ENCODE measurements at regions not wholly inside any gene's neighbourhood (a gene's known extent, or its start where the extent isn't known, plus 50 kb on each side); places are given as distances from the start of the nearest gene placed in this dataset.

GRCh38 chr3:72382460-72382859 lies 465.8 kb downstream of the SHQ1 start:
- Mint-ChIP-seq H3K27me3 (no peaks in the 10 kb centered on the region), H3K9me3 (no peaks in the 10 kb centered on the region), H3K27ac (no peak overlapping the region), H3K4me1 (peaks cover 67% of the 10 kb centered on the region), H3K4me3 (no peak overlapping the region), H3K36me3 (ENCODE audit: low read depth) (peaks cover 19% of the 10 kb centered on the region)
- no peak for DNase-seq
- POLR2A ChIA-PET = no interaction called here
- intact Hi-C loops (cut with micrococcal nuclease) = no loop called here
- CTCF ChIA-PET = no interaction called here
- no peak for ATAC-seq (ENCODE audit: low read depth)
- TF ChIP-seq CTCF (IDR thresholded peaks at IDR 0.05) = no peak

GRCh38 chr3:72381584-72381983 lies 466.7 kb downstream of the SHQ1 start:
- no peak overlapping the region for H3K4me3 Mint-ChIP-seq
- no peak for TF ChIP-seq CTCF (IDR thresholded peaks at IDR 0.05)
- ChIA-PET CTCF (no interaction called here), POLR2A (no interaction called here)
- H3K36me3 Mint-ChIP-seq (ENCODE audit: low read depth) = peaks cover 26% of the 10 kb centered on the region
- DNase-seq (no peak), ATAC-seq (ENCODE audit: low read depth) (no peak)
- H3K4me1 Mint-ChIP-seq = peaks cover 67% of the 10 kb centered on the region
- intact Hi-C loops (cut with micrococcal nuclease) = no loop called here
- H3K27me3 Mint-ChIP-seq = no peaks in the 10 kb centered on the region
- no peaks in the 10 kb centered on the region for H3K9me3 Mint-ChIP-seq
- no peak overlapping the region for H3K27ac Mint-ChIP-seq

DNA sequence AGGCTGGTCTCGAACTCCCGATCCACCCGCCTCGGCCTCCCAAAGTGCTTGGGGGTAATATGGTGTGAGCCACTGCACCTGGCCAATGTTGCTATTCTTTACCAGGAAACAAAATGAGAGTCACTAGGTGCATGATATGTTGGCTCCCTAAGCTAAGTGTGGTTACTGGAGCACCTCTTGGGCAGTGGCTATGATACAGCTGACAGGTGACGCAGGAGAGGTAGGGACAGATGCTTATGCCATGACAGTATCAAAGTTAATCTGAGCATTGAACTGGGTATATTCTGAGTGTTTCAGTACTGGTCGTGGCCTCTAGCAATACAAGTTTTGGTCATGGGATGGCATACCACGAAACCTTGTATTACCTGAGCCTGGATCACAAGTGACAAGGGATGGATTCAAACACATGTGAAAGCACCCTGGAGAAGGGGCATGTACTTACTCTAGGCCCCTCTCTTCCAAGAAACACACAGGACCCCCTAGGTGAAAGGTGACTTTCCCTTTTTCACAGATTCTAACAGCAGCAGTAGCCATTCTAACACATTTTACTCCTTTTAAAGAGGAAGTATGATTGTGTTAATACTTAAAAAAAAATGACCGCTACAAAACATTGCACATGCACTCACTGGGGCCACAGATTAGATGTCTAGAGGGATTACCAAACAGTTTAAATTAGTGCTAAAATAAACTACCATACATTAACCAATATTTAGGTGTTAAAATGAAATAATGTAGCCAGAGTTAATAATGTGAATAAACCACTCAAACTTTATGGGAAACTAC lies 467.3 kb downstream of the SHQ1 start:
- Mint-ChIP-seq H3K27me3 (no peaks in the 10 kb centered on the region), H3K27ac (no peak overlapping the region), H3K9me3 (no peaks in the 10 kb centered on the region), H3K4me1 (peaks cover 66% of the 10 kb centered on the region), H3K4me3 (no peak overlapping the region), H3K36me3 (ENCODE audit: low read depth) (peaks cover 28% of the 10 kb centered on the region)
- CTCF ChIA-PET = no interaction called here
- ATAC-seq (ENCODE audit: low read depth) = no peak
- DNase-seq = no peak
- intact Hi-C loops (cut with micrococcal nuclease) = no loop called here
- no peak for TF ChIP-seq CTCF (IDR thresholded peaks at IDR 0.05)
- POLR2A ChIA-PET = no interaction called here

DNA sequence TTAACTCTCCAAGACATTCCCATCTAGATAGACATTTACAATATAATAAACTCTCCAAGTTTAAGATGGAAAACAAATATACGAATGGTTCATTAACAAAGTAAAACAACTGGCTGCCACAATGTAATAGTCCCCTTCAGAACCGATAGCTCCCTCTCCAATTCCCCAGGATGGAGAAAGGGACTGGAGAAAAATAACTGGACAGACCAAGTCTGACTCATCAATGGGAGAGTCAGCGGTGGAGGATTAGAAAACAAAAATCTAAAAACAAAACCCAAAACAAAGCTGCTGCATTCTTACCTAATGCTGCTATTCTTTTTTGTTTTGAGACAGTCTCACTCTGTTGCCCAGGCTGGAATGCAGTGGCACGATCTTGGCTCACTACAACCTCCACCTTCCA lies 468.1 kb downstream of the SHQ1 start:
- ChIA-PET POLR2A (no interaction called here), CTCF (no interaction called here)
- ATAC-seq (ENCODE audit: low read depth) (no peak), DNase-seq (no peak)
- intact Hi-C loops (cut with micrococcal nuclease) = no loop called here
- H3K36me3 Mint-ChIP-seq (ENCODE audit: low read depth) = peaks cover 28% of the 10 kb centered on the region
- no peak overlapping the region for H3K27ac Mint-ChIP-seq
- no peaks in the 10 kb centered on the region for H3K27me3 Mint-ChIP-seq
- no peak for TF ChIP-seq CTCF (IDR thresholded peaks at IDR 0.05)
- peaks cover 71% of the 10 kb centered on the region for H3K4me1 Mint-ChIP-seq
- no peaks in the 10 kb centered on the region for H3K9me3 Mint-ChIP-seq
- H3K4me3 Mint-ChIP-seq = no peak overlapping the region

DNA sequence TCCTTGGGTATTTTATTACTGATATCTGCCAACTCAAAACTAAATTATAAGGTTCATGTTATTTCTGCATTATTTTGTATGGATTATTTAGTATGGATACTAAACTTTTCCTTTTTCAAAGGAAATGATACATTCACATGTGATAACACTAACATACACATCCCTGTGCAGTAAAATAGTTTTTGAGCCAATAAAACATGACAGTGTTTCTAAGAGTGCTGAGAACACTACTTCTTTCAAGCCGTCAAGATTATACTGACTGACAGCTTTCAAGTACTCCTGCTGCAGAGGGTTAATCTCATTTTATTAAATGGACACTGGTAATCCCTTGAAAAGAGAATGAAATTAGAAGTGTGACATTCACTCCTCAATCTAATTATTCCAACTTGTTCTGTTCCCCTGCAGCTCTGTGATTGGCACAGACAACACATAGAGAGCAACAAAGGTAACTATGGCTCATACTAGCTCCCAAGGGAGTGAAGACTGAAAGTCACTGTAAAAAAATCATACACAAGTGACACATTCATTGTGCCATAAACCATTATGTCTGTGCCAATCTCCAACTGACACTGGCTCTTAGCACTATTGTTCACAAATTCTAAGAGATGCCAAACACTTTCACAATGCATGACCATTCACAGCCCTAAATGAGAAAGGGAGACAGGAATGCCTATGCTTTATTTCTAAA lies 468.6 kb downstream of the SHQ1 start:
- H3K27me3 Mint-ChIP-seq = no peaks in the 10 kb centered on the region
- no peak overlapping the region for H3K27ac Mint-ChIP-seq
- H3K4me1 Mint-ChIP-seq = peaks cover 70% of the 10 kb centered on the region
- CTCF ChIA-PET = no interaction called here
- peaks cover 28% of the 10 kb centered on the region for H3K36me3 Mint-ChIP-seq (ENCODE audit: low read depth)
- intact Hi-C loops (cut with micrococcal nuclease) = no loop called here
- DNase-seq (no peak), ATAC-seq (ENCODE audit: low read depth) (peak; percentile 65)
- no peaks in the 10 kb centered on the region for H3K9me3 Mint-ChIP-seq
- H3K4me3 Mint-ChIP-seq = no peak overlapping the region
- TF ChIP-seq CTCF (IDR thresholded peaks at IDR 0.05) = no peak
- POLR2A ChIA-PET = no interaction called here
